ENCODE measurements at regions not wholly inside any gene's neighbourhood (a gene's known extent, or its start where the extent isn't known, plus 50 kb on each side); places are given as distances from the start of the nearest gene placed in this dataset.

- Histone ChIP-seq H3K36me3 (no peaks in the 10 kb centered on the region), H3K9me3 (peaks cover 0 to 5% (median 0%) of the 10 kb centered on the region in 4 donors), H3K27ac (no peak overlapping the region), H3K4me3 (no peak overlapping the region), H3K27me3 (no peaks in the 10 kb centered on the region), H3K4me1 (no peaks in the 10 kb centered on the region)
- WGBS, 2 donors, result 63 to 65% methylated on average over 1 of the region's 1 CpG
- TF ChIP-seq POLR2A (IDR thresholded peaks at IDR 0.05) (no peak), CTCF (IDR thresholded peaks at IDR 0.05) (no peak), EP300 (IDR thresholded peaks at IDR 0.05) (no peak)
- no peak for DNase-seq (ENCODE audit: low spot score in 2 of 2)
These were observed 78.8 kb upstream of the MAF start for GRCh38 chr16:79679334-79679733.

- Histone ChIP-seq H3K36me3 (no peaks in the 10 kb centered on the region), H3K4me3 (no peak overlapping the region), H3K27me3 (no peaks in the 10 kb centered on the region), H3K9me3 (peaks cover 0 to 5% (median 0%) of the 10 kb centered on the region in 4 donors), H3K4me1 (peaks cover 0 to 11% (median 0%) of the 10 kb centered on the region in 4 donors), H3K27ac (no peak overlapping the region)
- TF ChIP-seq CTCF (IDR thresholded peaks at IDR 0.05) (no peak), EP300 (IDR thresholded peaks at IDR 0.05) (no peak), POLR2A (IDR thresholded peaks at IDR 0.05) (no peak)
- 71 to 81% methylated on average over 6 of the region's 6 CpGs for WGBS, 2 donors
- no peak for DNase-seq (ENCODE audit: low spot score in 2 of 2)
These were observed 77.4 kb upstream of the MAF start for GRCh38 chr16:79677799-79678530.

- H3K9me3 ChIP-seq, result no peaks in the 10 kb centered on the region
- H3K4me3 ChIP-seq, result no peak overlapping the region
- no peak overlapping the region for H3K27ac ChIP-seq
- no peaks in the 10 kb centered on the region for H3K27me3 ChIP-seq
- WGBS, 2 donors, result 62 to 64% methylated on average over 3 of the region's 3 CpGs
- no peaks in the 10 kb centered on the region for H3K36me3 ChIP-seq
- no peak for TF ChIP-seq EP300 (IDR thresholded peaks at IDR 0.05)
- no peak for TF ChIP-seq POLR2A (IDR thresholded peaks at IDR 0.05)
- TF ChIP-seq CTCF (IDR thresholded peaks at IDR 0.05), result no peak
- H3K4me1 ChIP-seq, result peaks cover 0 to 11% (median 0%) of the 10 kb centered on the region in 4 donors
- DNase-seq (ENCODE audit: low spot score in 2 of 2), result no peak
These were observed 73.1 kb upstream of the MAF start for GRCh38 chr16:79673635-79674034.

GRCh38 chr16:79672524-79672923 lies 72.0 kb upstream of the MAF start:
- H3K27ac ChIP-seq, result no peak overlapping the region
- WGBS, 2 donors, result 81 to 84% methylated on average over 2 of the region's 2 CpGs

More at GRCh38 chr16:79672524-79672923, 72.0 kb upstream of the MAF start:
- H3K4me3 ChIP-seq, result no peak overlapping the region
- peaks cover 0 to 11% (median 0%) of the 10 kb centered on the region in 4 donors for H3K4me1 ChIP-seq
- no peaks in the 10 kb centered on the region for H3K9me3 ChIP-seq
- TF ChIP-seq EP300 (IDR thresholded peaks at IDR 0.05) (no peak), POLR2A (IDR thresholded peaks at IDR 0.05) (no peak), CTCF (IDR thresholded peaks at IDR 0.05) (no peak)
- H3K27me3 ChIP-seq, result no peaks in the 10 kb centered on the region
- no peak for DNase-seq (ENCODE audit: low spot score in 2 of 2)
- H3K36me3 ChIP-seq, result no peaks in the 10 kb centered on the region
